ENCODE measurements at regions not wholly inside any gene's neighbourhood (a gene's known extent, or its start where the extent isn't known, plus 50 kb on each side); places are given as distances from the start of the nearest gene placed in this dataset.

DNA sequence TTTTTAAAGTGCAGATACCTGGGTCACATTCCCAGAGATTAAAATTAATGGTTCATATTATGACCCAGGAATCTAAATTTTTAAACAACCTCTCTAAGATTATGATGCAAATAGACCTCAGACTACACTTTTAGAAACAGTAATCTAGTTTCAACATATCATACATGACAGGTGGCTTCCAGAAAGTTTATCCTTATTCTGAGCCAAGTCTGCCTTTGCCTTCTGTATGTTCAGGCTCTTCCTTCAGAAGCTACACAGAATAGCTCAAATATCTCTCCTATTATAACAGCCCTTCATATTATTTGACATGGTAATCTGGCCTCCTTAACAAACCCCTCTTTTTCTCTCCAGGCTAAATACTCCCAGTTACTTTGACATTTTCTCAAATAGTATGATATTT lies 101.9 kb downstream of the FZD1 start (continued):
- TF ChIP-seq, protein P1, sequence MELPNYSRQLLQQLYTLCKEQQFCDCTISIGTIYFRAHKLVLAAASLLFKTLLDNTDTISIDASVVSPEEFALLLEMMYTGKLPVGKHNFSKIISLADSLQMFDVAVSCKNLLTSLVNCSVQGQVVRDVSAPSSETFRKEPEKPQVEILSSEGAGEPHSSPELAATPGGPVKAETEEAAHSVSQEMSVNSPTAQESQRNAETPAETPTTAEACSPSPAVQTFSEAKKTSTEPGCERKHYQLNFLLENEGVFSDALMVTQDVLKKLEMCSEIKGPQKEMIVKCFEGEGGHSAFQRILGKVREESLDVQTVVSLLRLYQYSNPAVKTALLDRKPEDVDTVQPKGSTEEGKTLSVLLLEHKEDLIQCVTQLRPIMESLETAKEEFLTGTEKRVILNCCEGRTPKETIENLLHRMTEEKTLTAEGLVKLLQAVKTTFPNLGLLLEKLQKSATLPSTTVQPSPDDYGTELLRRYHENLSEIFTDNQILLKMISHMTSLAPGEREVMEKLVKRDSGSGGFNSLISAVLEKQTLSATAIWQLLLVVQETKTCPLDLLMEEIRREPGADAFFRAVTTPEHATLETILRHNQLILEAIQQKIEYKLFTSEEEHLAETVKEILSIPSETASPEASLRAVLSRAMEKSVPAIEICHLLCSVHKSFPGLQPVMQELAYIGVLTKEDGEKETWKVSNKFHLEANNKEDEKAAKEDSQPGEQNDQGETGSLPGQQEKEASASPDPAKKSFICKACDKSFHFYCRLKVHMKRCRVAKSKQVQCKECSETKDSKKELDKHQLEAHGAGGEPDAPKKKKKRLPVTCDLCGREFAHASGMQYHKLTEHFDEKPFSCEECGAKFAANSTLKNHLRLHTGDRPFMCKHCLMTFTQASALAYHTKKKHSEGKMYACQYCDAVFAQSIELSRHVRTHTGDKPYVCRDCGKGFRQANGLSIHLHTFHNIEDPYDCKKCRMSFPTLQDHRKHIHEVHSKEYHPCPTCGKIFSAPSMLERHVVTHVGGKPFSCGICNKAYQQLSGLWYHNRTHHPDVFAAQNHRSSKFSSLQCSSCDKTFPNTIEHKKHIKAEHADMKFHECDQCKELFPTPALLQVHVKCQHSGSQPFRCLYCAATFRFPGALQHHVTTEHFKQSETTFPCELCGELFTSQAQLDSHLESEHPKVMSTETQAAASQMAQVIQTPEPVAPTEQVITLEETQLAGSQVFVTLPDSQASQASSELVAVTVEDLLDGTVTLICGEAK (IDR thresholded peaks at IDR 0.05; ENCODE audit: borderline replicate concordance) = no peak

DNA sequence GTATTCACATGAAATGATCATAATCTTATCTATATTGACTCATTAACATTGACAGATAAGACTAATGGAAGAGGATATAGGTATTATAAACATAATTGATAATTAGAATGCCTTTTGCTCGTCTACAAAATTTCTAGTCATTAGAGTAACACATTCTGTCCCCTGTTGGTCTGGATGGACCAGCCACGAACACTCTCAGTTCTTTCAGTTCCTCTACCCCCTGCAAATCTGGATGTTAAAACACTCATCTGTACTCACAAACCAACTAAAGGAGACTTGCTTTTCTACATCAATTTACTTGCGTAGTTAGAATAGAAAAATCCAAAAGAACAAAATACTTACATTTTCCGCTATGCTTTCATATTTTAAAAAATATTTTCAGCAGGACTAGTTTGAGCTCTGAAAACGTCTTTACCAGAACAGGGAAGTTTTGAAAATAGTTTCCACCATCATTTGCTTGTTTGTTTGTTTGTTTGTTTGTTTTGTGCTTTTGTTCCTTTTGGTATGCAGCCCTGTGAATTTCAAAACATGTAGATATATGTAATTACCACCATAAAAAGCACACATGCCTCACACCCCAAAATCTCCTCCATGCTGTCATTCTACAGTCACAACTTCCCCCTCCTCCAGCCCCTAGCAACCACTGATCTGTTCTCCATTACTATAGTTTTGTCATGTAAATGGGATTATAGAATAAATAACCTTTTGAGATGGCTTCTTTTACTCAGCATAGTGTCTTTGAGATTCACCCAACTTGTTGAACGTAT lies 103.8 kb downstream of the FZD1 start:
- no peaks in the 10 kb centered on the region for H4K20me1 ChIP-seq (ENCODE audit: control insufficient read depth, insufficient read depth)
- CTCF ChIA-PET = no interaction called here
- H3K9ac ChIP-seq (ENCODE audit: control insufficient read depth, insufficient read depth, low read length) = no peak overlapping the region
- no peaks in the 10 kb centered on the region for H3K27me3 ChIP-seq (replicated peaks in 1 of 2; ENCODE audit: control insufficient read depth in 2 of 2, insufficient read depth in 2 of 2, low read length in 1 of 2)
- no peak overlapping the region for H2AFZ ChIP-seq (ENCODE audit: control insufficient read depth, low read depth, low read length)
- no peaks in the 10 kb centered on the region for H3K36me3 ChIP-seq (ENCODE audit: control insufficient read depth in 2 of 2, insufficient read depth in 2 of 2, low read length in 1 of 2)
- no peak for ATAC-seq
- TF ChIP-seq ATF2 (IDR thresholded peaks at IDR 0.05; ENCODE audit: low read length) = no peak
- no peak for TF ChIP-seq NR2C1 (IDR thresholded peaks at IDR 0.05)
- TF ChIP-seq MXI1 (IDR thresholded peaks at IDR 0.05; ENCODE audit: low read depth, low read length) = no peak
- TF ChIP-seq PAX8 (IDR thresholded peaks at IDR 0.05) = no peak
- no peak for TF ChIP-seq SREBF2 (IDR thresholded peaks at IDR 0.05; ENCODE audit: low read length)
- TF ChIP-seq, protein P2, sequence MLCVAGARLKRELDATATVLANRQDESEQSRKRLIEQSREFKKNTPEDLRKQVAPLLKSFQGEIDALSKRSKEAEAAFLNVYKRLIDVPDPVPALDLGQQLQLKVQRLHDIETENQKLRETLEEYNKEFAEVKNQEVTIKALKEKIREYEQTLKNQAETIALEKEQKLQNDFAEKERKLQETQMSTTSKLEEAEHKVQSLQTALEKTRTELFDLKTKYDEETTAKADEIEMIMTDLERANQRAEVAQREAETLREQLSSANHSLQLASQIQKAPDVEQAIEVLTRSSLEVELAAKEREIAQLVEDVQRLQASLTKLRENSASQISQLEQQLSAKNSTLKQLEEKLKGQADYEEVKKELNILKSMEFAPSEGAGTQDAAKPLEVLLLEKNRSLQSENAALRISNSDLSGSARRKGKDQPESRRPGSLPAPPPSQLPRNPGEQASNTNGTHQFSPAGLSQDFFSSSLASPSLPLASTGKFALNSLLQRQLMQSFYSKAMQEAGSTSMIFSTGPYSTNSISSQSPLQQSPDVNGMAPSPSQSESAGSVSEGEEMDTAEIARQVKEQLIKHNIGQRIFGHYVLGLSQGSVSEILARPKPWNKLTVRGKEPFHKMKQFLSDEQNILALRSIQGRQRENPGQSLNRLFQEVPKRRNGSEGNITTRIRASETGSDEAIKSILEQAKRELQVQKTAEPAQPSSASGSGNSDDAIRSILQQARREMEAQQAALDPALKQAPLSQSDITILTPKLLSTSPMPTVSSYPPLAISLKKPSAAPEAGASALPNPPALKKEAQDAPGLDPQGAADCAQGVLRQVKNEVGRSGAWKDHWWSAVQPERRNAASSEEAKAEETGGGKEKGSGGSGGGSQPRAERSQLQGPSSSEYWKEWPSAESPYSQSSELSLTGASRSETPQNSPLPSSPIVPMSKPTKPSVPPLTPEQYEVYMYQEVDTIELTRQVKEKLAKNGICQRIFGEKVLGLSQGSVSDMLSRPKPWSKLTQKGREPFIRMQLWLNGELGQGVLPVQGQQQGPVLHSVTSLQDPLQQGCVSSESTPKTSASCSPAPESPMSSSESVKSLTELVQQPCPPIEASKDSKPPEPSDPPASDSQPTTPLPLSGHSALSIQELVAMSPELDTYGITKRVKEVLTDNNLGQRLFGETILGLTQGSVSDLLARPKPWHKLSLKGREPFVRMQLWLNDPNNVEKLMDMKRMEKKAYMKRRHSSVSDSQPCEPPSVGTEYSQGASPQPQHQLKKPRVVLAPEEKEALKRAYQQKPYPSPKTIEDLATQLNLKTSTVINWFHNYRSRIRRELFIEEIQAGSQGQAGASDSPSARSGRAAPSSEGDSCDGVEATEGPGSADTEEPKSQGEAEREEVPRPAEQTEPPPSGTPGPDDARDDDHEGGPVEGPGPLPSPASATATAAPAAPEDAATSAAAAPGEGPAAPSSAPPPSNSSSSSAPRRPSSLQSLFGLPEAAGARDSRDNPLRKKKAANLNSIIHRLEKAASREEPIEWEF (IDR thresholded peaks at IDR 0.05; ENCODE audit: insufficient replicate concordance, low read depth, low read length) = no peak
- TF ChIP-seq CHD4 (IDR thresholded peaks at IDR 0.05) = no peak
- TF ChIP-seq SRF (IDR thresholded peaks at IDR 0.05; ENCODE audit: low read depth in 2 of 2, low read length in 2 of 2) = no peak
- no peak for TF ChIP-seq MYB (IDR thresholded peaks at IDR 0.05; ENCODE audit: borderline replicate concordance, low read depth, low read length)
- no peak for TF ChIP-seq ZNF24 (IDR thresholded peaks at IDR 0.05)
- TF ChIP-seq HCFC1 (IDR thresholded peaks at IDR 0.05; ENCODE audit: low read length) = no peak
- TF ChIP-seq IKZF2 (IDR thresholded peaks at IDR 0.05) = no peak
- in situ Hi-C loops (cut with MboI) = no loop called here
- SMC1A ChIA-PET (ENCODE audit: uncharacterized antibody, unreplicated experiment) = no interaction called here
- no peak overlapping the region for H3K4me3 ChIP-seq
- intact Hi-C loops (cut with micrococcal nuclease; ENCODE audit: unreplicated experiment) = no loop called here
- H3K9me3 ChIP-seq (replicated peaks; ENCODE audit: control insufficient read depth, insufficient read depth, low read length) = no peaks in the 10 kb centered on the region
- DNase-seq (ENCODE audit: low read depth, low spot score) = no peak
- RAD21 ChIA-PET (ENCODE audit: unreplicated experiment) = no interaction called here
- no TSS peak for BruUV-seq (replicated peaks)
- POLR2A ChIA-PET = no interaction called here
- H3K79me2 ChIP-seq (ENCODE audit: control insufficient read depth, insufficient read depth, low read length) = no peaks in the 10 kb centered on the region
- H3K27ac ChIP-seq (ENCODE audit: control insufficient read depth, insufficient read depth) = no peak overlapping the region
- WGBS (ENCODE audit: insufficient coverage, insufficient replicate concordance, low lambda C conversion rate, missing lambda C conversion rate) = 12% methylated on average over 6 of the region's 6 CpGs
- H3K4me1 ChIP-seq (ENCODE audit: control insufficient read depth, insufficient read depth, low read length) = no peaks in the 10 kb centered on the region
- H3K4me2 ChIP-seq (ENCODE audit: control insufficient read depth, insufficient read depth) = no peak overlapping the region
- FAIRE-seq = no peak
